ENCODE measurements at regions not wholly inside any gene's neighbourhood (a gene's known extent, or its start where the extent isn't known, plus 50 kb on each side); places are given as distances from the start of the nearest gene placed in this dataset.

- Histone ChIP-seq H3K4me3 (ENCODE audit: low read depth, low read length) (no peak overlapping the region), H3K4me2 (ENCODE audit: low read length) (no peak overlapping the region), H2AFZ (no peak overlapping the region), H3K9ac (no peak overlapping the region), H3K36me3 (ENCODE audit: control insufficient read depth, insufficient read depth, low read length) (no peaks in the 10 kb centered on the region), H3K4me1 (no peaks in the 10 kb centered on the region), H3K9me3 (ENCODE audit: control insufficient read depth, low read length) (no peaks in the 10 kb centered on the region), H3K79me2 (no peaks in the 10 kb centered on the region), H3K27me3 (ENCODE audit: control insufficient read depth, insufficient read depth, low read length) (no peaks in the 10 kb centered on the region), H3K27ac (no peak overlapping the region)
- no peak for TF ChIP-seq CTCF (IDR thresholded peaks at IDR 0.05)
Observed at GRCh38 chr4:35772291-35772690, 472.0 kb downstream of the ARAP2 start.

GRCh38 chr4:35789899-35790574 lies 454.3 kb downstream of the ARAP2 start:
- no peaks in the 10 kb centered on the region for H3K79me2 ChIP-seq
- H3K9ac ChIP-seq: no peak overlapping the region
- H2AFZ ChIP-seq: no peak overlapping the region
- no peak for TF ChIP-seq CTCF (IDR thresholded peaks at IDR 0.05)
- H3K27me3 ChIP-seq (ENCODE audit: control insufficient read depth, insufficient read depth, low read length): no peaks in the 10 kb centered on the region
- H3K27ac ChIP-seq: no peak overlapping the region
- H3K36me3 ChIP-seq (ENCODE audit: control insufficient read depth, insufficient read depth, low read length): no peaks in the 10 kb centered on the region
- no peaks in the 10 kb centered on the region for H3K4me1 ChIP-seq
- no peak overlapping the region for H3K4me2 ChIP-seq (ENCODE audit: low read length)
- H3K9me3 ChIP-seq (ENCODE audit: control insufficient read depth, low read length): no peaks in the 10 kb centered on the region
- no peak overlapping the region for H3K4me3 ChIP-seq (ENCODE audit: low read depth, low read length)

GRCh38 chr4:35793045-35793722 lies 451.1 kb downstream of the ARAP2 start:
- Histone ChIP-seq H3K27me3 (ENCODE audit: control insufficient read depth, insufficient read depth, low read length) (no peaks in the 10 kb centered on the region), H3K36me3 (ENCODE audit: control insufficient read depth, insufficient read depth, low read length) (no peaks in the 10 kb centered on the region)

GRCh38 chr4:35793766-35794165 lies 450.5 kb downstream of the ARAP2 start:
- no peaks in the 10 kb centered on the region for H3K4me1 ChIP-seq
- H3K9ac ChIP-seq: no peak overlapping the region
- no peak overlapping the region for H2AFZ ChIP-seq
- H3K36me3 ChIP-seq (ENCODE audit: control insufficient read depth, insufficient read depth, low read length): no peaks in the 10 kb centered on the region
- no peak overlapping the region for H3K27ac ChIP-seq
- no peak for TF ChIP-seq CTCF (IDR thresholded peaks at IDR 0.05)
- H3K9me3 ChIP-seq (ENCODE audit: control insufficient read depth, low read length): no peaks in the 10 kb centered on the region
- H3K27me3 ChIP-seq (ENCODE audit: control insufficient read depth, insufficient read depth, low read length): no peaks in the 10 kb centered on the region
- no peaks in the 10 kb centered on the region for H3K79me2 ChIP-seq
- no peak overlapping the region for H3K4me2 ChIP-seq (ENCODE audit: low read length)
- no peak overlapping the region for H3K4me3 ChIP-seq (ENCODE audit: low read depth, low read length)

More at GRCh38 chr4:35793045-35793722, 451.1 kb downstream of the ARAP2 start:
- Histone ChIP-seq H3K27ac (no peak overlapping the region), H3K4me2 (ENCODE audit: low read length) (no peak overlapping the region), H3K4me1 (no peaks in the 10 kb centered on the region), H3K9ac (no peak overlapping the region), H2AFZ (no peak overlapping the region), H3K79me2 (no peaks in the 10 kb centered on the region), H3K4me3 (ENCODE audit: low read depth, low read length) (no peak overlapping the region), H3K9me3 (ENCODE audit: control insufficient read depth, low read length) (no peaks in the 10 kb centered on the region)
- no peak for TF ChIP-seq CTCF (IDR thresholded peaks at IDR 0.05)

- H3K36me3 ChIP-seq (ENCODE audit: control insufficient read depth, insufficient read depth, low read length): no peaks in the 10 kb centered on the region
- no peak overlapping the region for H3K4me3 ChIP-seq (ENCODE audit: low read depth, low read length)
- H3K4me2 ChIP-seq (ENCODE audit: low read length): no peak overlapping the region
- H3K9ac ChIP-seq: no peak overlapping the region
- no peaks in the 10 kb centered on the region for H3K9me3 ChIP-seq (ENCODE audit: control insufficient read depth, low read length)
- no peak for TF ChIP-seq CTCF (IDR thresholded peaks at IDR 0.05)
- no peak overlapping the region for H3K27ac ChIP-seq
- no peaks in the 10 kb centered on the region for H3K27me3 ChIP-seq (ENCODE audit: control insufficient read depth, insufficient read depth, low read length)
- H3K4me1 ChIP-seq: no peaks in the 10 kb centered on the region
- H2AFZ ChIP-seq: no peak overlapping the region
- H3K79me2 ChIP-seq: no peaks in the 10 kb centered on the region
Observed at GRCh38 chr4:35800669-35801068, 443.6 kb downstream of the ARAP2 start.
